ENCODE measurements at regions not wholly inside any gene's neighbourhood (a gene's known extent, or its start where the extent isn't known, plus 50 kb on each side); places are given as distances from the start of the nearest gene placed in this dataset.

DNA sequence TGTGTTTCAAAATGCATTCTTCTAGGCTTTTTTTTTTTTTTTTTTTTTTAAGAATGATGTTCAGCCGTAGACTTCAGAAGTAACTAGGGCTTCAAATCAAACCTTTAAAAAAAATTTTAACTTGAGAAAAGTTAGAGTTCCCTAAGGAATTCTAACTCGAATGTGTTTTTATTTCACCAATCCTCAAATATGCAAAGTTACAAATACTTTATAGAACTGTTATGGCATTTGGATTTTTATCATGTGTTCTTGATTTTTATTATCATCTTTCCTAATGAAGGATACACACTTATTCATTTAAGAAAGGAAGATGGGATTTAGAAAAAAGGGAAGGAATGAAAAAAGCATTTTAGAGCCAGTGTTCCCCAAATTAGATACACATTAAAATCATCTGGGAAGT is 200.6 kb upstream of the LDB2 start:
- Histone ChIP-seq H3K9me3 (no peaks in the 10 kb centered on the region), H3K27ac (no peak overlapping the region), H3K27me3 (no peaks in the 10 kb centered on the region), H3K4me1 (peaks cover 0 to 16% (median 12%) of the 10 kb centered on the region in 9 donors), H3K36me3 (no peaks in the 10 kb centered on the region), H3K4me3 (no peak overlapping the region)
- intact Hi-C loops (cut with DNase I) = no loop called here
- ATAC-seq (no peak), DNase-seq (no peak)
- no peak for TF ChIP-seq CTCF (IDR thresholded peaks at IDR 0.05)
- WGBS, 2 donors = 69 to 75% methylated on average over 2 of the region's 2 CpGs

DNA sequence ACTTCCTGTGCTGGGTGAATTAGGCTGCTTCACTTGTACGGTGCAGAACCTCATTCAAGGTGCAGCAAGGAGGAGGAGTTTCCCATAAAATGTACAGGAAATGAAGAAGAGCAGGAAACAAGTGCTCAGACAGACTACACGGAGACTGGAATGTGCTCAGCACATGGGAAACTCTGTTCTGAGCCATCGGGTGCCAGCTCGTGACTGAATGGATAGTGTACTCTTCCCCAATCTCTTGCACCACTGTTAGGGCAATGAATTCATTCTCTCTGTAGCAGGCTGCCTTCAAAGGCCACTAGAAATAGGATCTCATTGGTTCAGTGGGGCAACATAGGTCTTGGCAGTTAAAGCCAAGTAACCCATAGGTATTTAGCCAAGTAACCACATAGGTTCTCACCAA is 200.0 kb upstream of the LDB2 start:
- DNase-seq = no peak
- Histone ChIP-seq H3K36me3 (no peaks in the 10 kb centered on the region), H3K4me3 (no peak overlapping the region), H3K9me3 (no peaks in the 10 kb centered on the region), H3K4me1 (peaks cover 4 to 22% (median 17%) of the 10 kb centered on the region in 9 donors), H3K27me3 (no peaks in the 10 kb centered on the region), H3K27ac (no peak overlapping the region)
- 74 to 77% methylated on average over 4 of the region's 4 CpGs for WGBS, 2 donors
- ATAC-seq = no peak
- intact Hi-C loops (cut with DNase I) = no loop called here
- no peak for TF ChIP-seq CTCF (IDR thresholded peaks at IDR 0.05)

DNA sequence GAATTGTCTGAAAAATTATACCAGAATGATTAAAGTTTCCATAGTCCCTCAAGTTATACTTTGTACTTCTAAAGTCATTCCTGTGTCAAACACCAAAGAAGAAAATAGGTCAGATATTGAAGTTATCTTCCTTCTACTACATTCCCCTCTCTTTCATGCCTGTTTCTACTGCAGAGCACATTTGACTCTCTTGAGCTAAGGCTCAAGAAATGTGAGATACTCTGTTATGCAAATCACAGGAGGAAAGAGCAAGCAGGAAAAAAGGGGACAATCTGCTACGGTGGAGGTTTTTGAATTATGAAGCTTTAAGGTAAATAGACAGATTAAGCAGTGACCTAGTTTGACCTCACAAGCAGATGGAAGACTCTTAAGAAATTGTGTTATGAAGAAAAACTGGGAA is 198.9 kb upstream of the LDB2 start:
- no peaks in the 10 kb centered on the region for H3K9me3 ChIP-seq
- 70 to 74% methylated on average over 1 of the region's 1 CpG for WGBS, 2 donors
- DNase-seq (no peak), ATAC-seq (no peak)
- H3K27me3 ChIP-seq = no peaks in the 10 kb centered on the region
- H3K4me1 ChIP-seq = peaks cover 4 to 30% (median 17%) of the 10 kb centered on the region in 9 donors
- no peak overlapping the region for H3K4me3 ChIP-seq
- H3K36me3 ChIP-seq = no peaks in the 10 kb centered on the region
- H3K27ac ChIP-seq = no peak overlapping the region
- no peak for TF ChIP-seq CTCF (IDR thresholded peaks at IDR 0.05)
- intact Hi-C loops (cut with DNase I) = no loop called here

GRCh38 chr4:17096692-17097091 is 198.2 kb upstream of the LDB2 start:
- Histone ChIP-seq H3K4me3 (no peak overlapping the region), H3K27ac (no peak overlapping the region), H3K4me1 (peaks cover 4 to 30% (median 17%) of the 10 kb centered on the region in 9 donors), H3K27me3 (no peaks in the 10 kb centered on the region), H3K36me3 (no peaks in the 10 kb centered on the region), H3K9me3 (no peaks in the 10 kb centered on the region)
- ATAC-seq (no peak), DNase-seq (no peak)
- WGBS, 2 donors = 86 to 90% methylated on average over 5 of the region's 5 CpGs
- intact Hi-C loops (cut with DNase I) = no loop called here
- TF ChIP-seq CTCF (IDR thresholded peaks at IDR 0.05) = no peak

- no peak overlapping the region for H3K4me3 ChIP-seq
- ATAC-seq (no peak), DNase-seq (no peak)
- H3K27me3 ChIP-seq = no peaks in the 10 kb centered on the region
- intact Hi-C loops (cut with DNase I) = no loop called here
- peaks cover 4 to 30% (median 17%) of the 10 kb centered on the region in 9 donors for H3K4me1 ChIP-seq
- no peak overlapping the region for H3K27ac ChIP-seq
- H3K36me3 ChIP-seq = no peaks in the 10 kb centered on the region
- no peaks in the 10 kb centered on the region for H3K9me3 ChIP-seq
- 92 to 93% methylated on average over 2 of the region's 2 CpGs for WGBS, 2 donors
- TF ChIP-seq CTCF (IDR thresholded peaks at IDR 0.05) = no peak
Observed at GRCh38 chr4:17095771-17096170, 197.3 kb upstream of the LDB2 start.

All from heart right ventricle (tissue), 16 donors.